Endothelial cell of umbilical vein (primary cell): ENCODE measurements at regions not wholly inside any gene's neighbourhood (a gene's known extent, or its start where the extent isn't known, plus 50 kb on each side); places are given as distances from the start of the nearest gene placed in this dataset.
"Not testable (repeated sequence)": the region's sequence is repeated elsewhere in the genome, so short reads cannot be mapped to it uniquely, and the experiment has no call there.

Experiments
- TF ChIP-seq, protein P1 (sequence below): IDR thresholded peaks from 2 replicates; pipeline ENCODE4 v1.6.1; 2011; ENCODE audit not compliant: insufficient read depth, insufficient read length
- TF ChIP-seq, protein P2 (sequence below), 2 donors: IDR thresholded peaks; 1 replicate in 1 of 2; 2 replicates in 1 of 2; pipeline ENCODE4 v1.5.1; 2011; ENCODE audit warnings: low read length in 2 of 2, mild to moderate bottlenecking in 2 of 2, moderate library complexity in 2 of 2, control low read depth in 1 of 2, inconsistent platforms in 1 of 2, low read depth in 1 of 2; ENCODE audit not compliant: insufficient read depth in 1 of 2; ENCODE audit errors: extremely low read depth in 1 of 2

DNA sequence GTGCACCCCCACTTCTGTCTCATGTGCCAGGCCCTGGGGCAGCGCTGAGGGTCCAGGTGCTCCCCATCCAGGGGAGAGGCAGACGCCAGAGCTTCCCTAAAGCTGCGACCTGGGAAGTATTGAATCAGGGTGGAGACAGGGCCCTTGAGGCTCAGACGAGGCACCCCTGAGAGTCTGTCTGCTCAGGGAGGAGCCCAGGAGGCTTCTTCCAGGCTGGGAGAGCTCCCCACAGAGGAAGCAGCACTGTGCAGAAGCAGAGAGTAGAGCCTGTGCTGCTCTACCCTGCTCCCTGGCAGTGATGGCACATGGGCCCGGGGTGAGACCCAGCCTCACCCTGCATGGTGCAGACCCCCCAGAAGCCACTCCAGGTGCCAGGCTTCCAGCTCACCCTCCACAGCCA lies 116.3 kb upstream of the MTLN start:
- TF ChIP-seq, protein P1, sequence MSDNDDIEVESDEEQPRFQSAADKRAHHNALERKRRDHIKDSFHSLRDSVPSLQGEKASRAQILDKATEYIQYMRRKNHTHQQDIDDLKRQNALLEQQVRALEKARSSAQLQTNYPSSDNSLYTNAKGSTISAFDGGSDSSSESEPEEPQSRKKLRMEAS: not testable (repeated sequence)
- TF ChIP-seq, protein P2, sequence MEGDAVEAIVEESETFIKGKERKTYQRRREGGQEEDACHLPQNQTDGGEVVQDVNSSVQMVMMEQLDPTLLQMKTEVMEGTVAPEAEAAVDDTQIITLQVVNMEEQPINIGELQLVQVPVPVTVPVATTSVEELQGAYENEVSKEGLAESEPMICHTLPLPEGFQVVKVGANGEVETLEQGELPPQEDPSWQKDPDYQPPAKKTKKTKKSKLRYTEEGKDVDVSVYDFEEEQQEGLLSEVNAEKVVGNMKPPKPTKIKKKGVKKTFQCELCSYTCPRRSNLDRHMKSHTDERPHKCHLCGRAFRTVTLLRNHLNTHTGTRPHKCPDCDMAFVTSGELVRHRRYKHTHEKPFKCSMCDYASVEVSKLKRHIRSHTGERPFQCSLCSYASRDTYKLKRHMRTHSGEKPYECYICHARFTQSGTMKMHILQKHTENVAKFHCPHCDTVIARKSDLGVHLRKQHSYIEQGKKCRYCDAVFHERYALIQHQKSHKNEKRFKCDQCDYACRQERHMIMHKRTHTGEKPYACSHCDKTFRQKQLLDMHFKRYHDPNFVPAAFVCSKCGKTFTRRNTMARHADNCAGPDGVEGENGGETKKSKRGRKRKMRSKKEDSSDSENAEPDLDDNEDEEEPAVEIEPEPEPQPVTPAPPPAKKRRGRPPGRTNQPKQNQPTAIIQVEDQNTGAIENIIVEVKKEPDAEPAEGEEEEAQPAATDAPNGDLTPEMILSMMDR (IDR thresholded peaks at IDR 0.05; ENCODE audit: extremely low read depth in 1 of 2, insufficient read depth in 1 of 2, low read depth in 1 of 2, low read length in 2 of 2): not testable (repeated sequence)
